ENCODE measurements at regions not wholly inside any gene's neighbourhood (a gene's known extent, or its start where the extent isn't known, plus 50 kb on each side); places are given as distances from the start of the nearest gene placed in this dataset.

- no peak for DNase-seq
Measured at GRCh38 chr5:31137676-31138075, 55.8 kb upstream of the CDH6 start.

GRCh38 chr5:31135542-31135941, 57.9 kb upstream of the CDH6 start:
- DNase-seq, result no peak

GRCh38 chr5:31133488-31133887, 60.0 kb upstream of the CDH6 start:
- DNase-seq, result peak; percentile 39

- no peak for DNase-seq
Measured at GRCh38 chr5:31131381-31131891, 62.0 kb upstream of the CDH6 start.

GRCh38 chr5:31130676-31131075, 62.8 kb upstream of the CDH6 start:
- no peak for DNase-seq

- no peak for DNase-seq
Measured at GRCh38 chr5:31124651-31125305, 68.7 kb upstream of the CDH6 start.

GRCh38 chr5:31124026-31124425, 69.5 kb upstream of the CDH6 start:
- DNase-seq, result no peak

GRCh38 chr5:31122998-31123951, 70.2 kb upstream of the CDH6 start:
- DNase-seq, result peak; percentile 86

- no peak for DNase-seq
Measured at GRCh38 chr5:31121224-31121623, 72.3 kb upstream of the CDH6 start.

- no peak for DNase-seq
Measured at GRCh38 chr5:31120642-31120948, 72.9 kb upstream of the CDH6 start.

- peak; percentile 20 for DNase-seq
Measured at GRCh38 chr5:31119938-31120641, 73.4 kb upstream of the CDH6 start.

- DNase-seq, result no peak
Measured at GRCh38 chr5:31116466-31117031, 76.9 kb upstream of the CDH6 start.

GRCh38 chr5:31114817-31115216, 78.7 kb upstream of the CDH6 start:
- DNase-seq, result no peak

GRCh38 chr5:31113666-31114350, 79.7 kb upstream of the CDH6 start:
- DNase-seq, result no peak

GRCh38 chr5:31113101-31113500, 80.4 kb upstream of the CDH6 start:
- DNase-seq, result peak; percentile 90

GRCh38 chr5:31107091-31107518, 86.4 kb upstream of the CDH6 start:
- DNase-seq, result peak; percentile 53

GRCh38 chr5:31106691-31107090, 86.8 kb upstream of the CDH6 start:
- peak; percentile 56 for DNase-seq

- DNase-seq, result no peak
Measured at GRCh38 chr5:31106278-31106677, 87.2 kb upstream of the CDH6 start.

- DNase-seq, result no peak
Measured at GRCh38 chr5:31104775-31105174, 88.7 kb upstream of the CDH6 start.

- no peak for DNase-seq
Measured at GRCh38 chr5:31100781-31101310, 92.6 kb upstream of the CDH6 start.

- no peak for DNase-seq
Measured at GRCh38 chr5:31100047-31100575, 93.4 kb upstream of the CDH6 start.

GRCh38 chr5:31098811-31099210, 94.7 kb upstream of the CDH6 start:
- no peak for DNase-seq
